Mononuclear cell (primary cell): ENCODE measurements at regions not wholly inside any gene's neighbourhood (a gene's known extent, or its start where the extent isn't known, plus 50 kb on each side); places are given as distances from the start of the nearest gene placed in this dataset.
"Not testable (repeated sequence)": the region's sequence is repeated elsewhere in the genome, so short reads cannot be mapped to it uniquely, and the experiment has no call there.

ENCODE experiments used
- H3K27me3 ChIP-seq: 2 replicates; pipeline ENCODE4 v1.6.0; 2011; ENCODE audit warnings: low read length, control low read depth; ENCODE audit not compliant: insufficient read depth
- H3K4me1 ChIP-seq: 2 replicates; pipeline ENCODE4 v1.5.1; 2011; ENCODE audit warnings: mild to moderate bottlenecking, low read length, control low read depth; ENCODE audit not compliant: insufficient read depth
- H3K4me3 ChIP-seq: 2 replicates; pipeline ENCODE4 v1.5.1; 2011; ENCODE audit warnings: mild to moderate bottlenecking, low read length, moderate library complexity
- H3K9me3 ChIP-seq: 2 replicates; pipeline ENCODE4 v1.5.1; 2011; ENCODE audit warnings: low read depth, mild to moderate bottlenecking, control low read depth, low read length

- H3K4me1 ChIP-seq, result no peaks in the 10 kb centered on the region
- H3K27me3 ChIP-seq, result no peaks in the 10 kb centered on the region
- no peaks in the 10 kb centered on the region for H3K9me3 ChIP-seq
- H3K4me3 ChIP-seq, result no peak overlapping the region
Observed at GRCh38 chr6:166851911-166852310, 104.4 kb downstream of the RNASET2 start.

GRCh38 chr6:166851426-166851825, 104.9 kb downstream of the RNASET2 start:
- H3K4me3 ChIP-seq, result no peak overlapping the region
- H3K27me3 ChIP-seq, result no peaks in the 10 kb centered on the region
- no peaks in the 10 kb centered on the region for H3K4me1 ChIP-seq
- peaks cover 3% of the 10 kb centered on the region for H3K9me3 ChIP-seq

- Histone ChIP-seq H3K9me3 (peaks cover 9% of the 10 kb centered on the region), H3K4me3 (no peak overlapping the region), H3K27me3 (no peaks in the 10 kb centered on the region), H3K4me1 (no peaks in the 10 kb centered on the region)
Observed at GRCh38 chr6:166850677-166851076, 105.7 kb downstream of the RNASET2 start.

- Histone ChIP-seq H3K9me3 (peaks cover 9% of the 10 kb centered on the region), H3K4me1 (no peaks in the 10 kb centered on the region), H3K4me3 (no peak overlapping the region), H3K27me3 (no peaks in the 10 kb centered on the region)
Observed at GRCh38 chr6:166849749-166850183, 106.6 kb downstream of the RNASET2 start.

GRCh38 chr6:166848979-166849748, 107.2 kb downstream of the RNASET2 start:
- Histone ChIP-seq H3K4me3 (no peak overlapping the region), H3K4me1 (no peaks in the 10 kb centered on the region), H3K9me3 (peaks cover 9% of the 10 kb centered on the region), H3K27me3 (no peaks in the 10 kb centered on the region)

- H3K4me3 ChIP-seq, H3K27me3 ChIP-seq: not testable (repeated sequence)
Observed at GRCh38 chr6:166846446-166847142, 109.8 kb downstream of the RNASET2 start.

GRCh38 chr6:166842607-166843006, 113.7 kb downstream of the RNASET2 start:
- no peaks in the 10 kb centered on the region for H3K4me1 ChIP-seq
- H3K4me3 ChIP-seq, result no peak overlapping the region
- no peaks in the 10 kb centered on the region for H3K27me3 ChIP-seq
- peaks cover 9% of the 10 kb centered on the region for H3K9me3 ChIP-seq

More at GRCh38 chr6:166846446-166847142, 109.8 kb downstream of the RNASET2 start:
- H3K9me3 ChIP-seq, H3K4me1 ChIP-seq: not testable (repeated sequence)

GRCh38 chr6:166841216-166841615, 115.1 kb downstream of the RNASET2 start:
- H3K4me3 ChIP-seq, result no peak overlapping the region
- no peaks in the 10 kb centered on the region for H3K4me1 ChIP-seq
- peaks cover 4% of the 10 kb centered on the region for H3K9me3 ChIP-seq
- no peaks in the 10 kb centered on the region for H3K27me3 ChIP-seq

- H3K9me3 ChIP-seq, result no peaks in the 10 kb centered on the region
- H3K4me3 ChIP-seq, result no peak overlapping the region
- H3K27me3 ChIP-seq, result no peaks in the 10 kb centered on the region
- H3K4me1 ChIP-seq, result no peaks in the 10 kb centered on the region
Observed at GRCh38 chr6:166839569-166839968, 116.8 kb downstream of the RNASET2 start.

- H3K4me1 ChIP-seq, result no peaks in the 10 kb centered on the region
- no peaks in the 10 kb centered on the region for H3K27me3 ChIP-seq
- no peak overlapping the region for H3K4me3 ChIP-seq
- no peaks in the 10 kb centered on the region for H3K9me3 ChIP-seq
Observed at GRCh38 chr6:166838987-166839386, 117.4 kb downstream of the RNASET2 start.

GRCh38 chr6:166836785-166837718, 119.3 kb downstream of the RNASET2 start:
- H3K27me3 ChIP-seq, result no peaks in the 10 kb centered on the region
- H3K9me3 ChIP-seq, result no peaks in the 10 kb centered on the region
- H3K4me1 ChIP-seq, result no peaks in the 10 kb centered on the region
- no peak overlapping the region for H3K4me3 ChIP-seq

- H3K27me3 ChIP-seq, result no peaks in the 10 kb centered on the region
- no peak overlapping the region for H3K4me3 ChIP-seq
- no peaks in the 10 kb centered on the region for H3K9me3 ChIP-seq
- peaks cover 19% of the 10 kb centered on the region for H3K4me1 ChIP-seq
Observed at GRCh38 chr6:166834049-166834448, 122.3 kb downstream of the RNASET2 start.

GRCh38 chr6:166830891-166831363, 125.4 kb downstream of the RNASET2 start:
- Histone ChIP-seq H3K27me3 (no peaks in the 10 kb centered on the region), H3K9me3 (no peaks in the 10 kb centered on the region), H3K4me3 (no peak overlapping the region), H3K4me1 (peaks cover 19% of the 10 kb centered on the region)

GRCh38 chr6:166830185-166830890, 126.0 kb downstream of the RNASET2 start:
- H3K27me3 ChIP-seq, result no peaks in the 10 kb centered on the region
- no peak overlapping the region for H3K4me3 ChIP-seq
- no peaks in the 10 kb centered on the region for H3K9me3 ChIP-seq
- H3K4me1 ChIP-seq, result peaks cover 19% of the 10 kb centered on the region
